Calu3 (cell line): ENCODE measurements at regions not wholly inside any gene's neighbourhood (a gene's known extent, or its start where the extent isn't known, plus 50 kb on each side); places are given as distances from the start of the nearest gene placed in this dataset.

Source experiments
- BruUV-seq: library from RNA; stranded (reverse); fragments of 400-500 nt; replicated peaks from 2 replicates; lab custom pipeline; 2021; lab: Mats Ljungman, UMichigan
- CTCF ChIA-PET: fragments of 300-600 bp; sonication (Branson Sonifier 250); formaldehyde crosslinking; loops from one replicate; lab custom pipeline; 2022; ENCODE audit warnings: antibody characterized with exemption; lab: Charles Lee
- DNase-seq: peaks from one replicate; pipeline ENCODE4 v3.0.0; 2022
- H3K27ac Mint-ChIP-seq: one replicate; pipeline ENCODE4 v1.8.0; 2022; ENCODE audit warnings: mixed read lengths; ENCODE audit not compliant: unreplicated experiment
- H3K27me3 Mint-ChIP-seq: one replicate; pipeline ENCODE4 v1.8.0; 2022; ENCODE audit warnings: mixed read lengths; ENCODE audit not compliant: unreplicated experiment
- H3K36me3 Mint-ChIP-seq: one replicate; pipeline ENCODE4 v1.8.0; 2022; ENCODE audit warnings: mild to moderate bottlenecking, moderate library complexity, mixed read lengths; ENCODE audit not compliant: insufficient read depth, unreplicated experiment
- H3K4me1 Mint-ChIP-seq: one replicate; pipeline ENCODE4 v1.8.0; 2022; ENCODE audit warnings: mild to moderate bottlenecking, low read depth, mixed read lengths; ENCODE audit not compliant: unreplicated experiment
- H3K4me3 Mint-ChIP-seq: one replicate; pipeline ENCODE4 v1.8.0; 2022; ENCODE audit warnings: mild to moderate bottlenecking, low read depth, moderate library complexity, mixed read lengths; ENCODE audit not compliant: unreplicated experiment
- H3K9me3 Mint-ChIP-seq: one replicate; pipeline ENCODE4 v1.8.0; 2022; ENCODE audit warnings: low read depth, mixed read lengths; ENCODE audit not compliant: unreplicated experiment
- intact Hi-C: fragments of 100-400 bp; cut with micrococcal nuclease; formaldehyde crosslinking; loops from one replicate; pipeline ENCODE4 v1.10.0; 2022; ENCODE audit not compliant: unreplicated experiment
- TF ChIP-seq, protein P1 (sequence below): fragments of 200-600 bp; IDR thresholded peaks from one replicate; pipeline ENCODE4 v1.8.0; 2022; ENCODE audit warnings: antibody characterized with exemption; ENCODE audit not compliant: unreplicated experiment

DNA sequence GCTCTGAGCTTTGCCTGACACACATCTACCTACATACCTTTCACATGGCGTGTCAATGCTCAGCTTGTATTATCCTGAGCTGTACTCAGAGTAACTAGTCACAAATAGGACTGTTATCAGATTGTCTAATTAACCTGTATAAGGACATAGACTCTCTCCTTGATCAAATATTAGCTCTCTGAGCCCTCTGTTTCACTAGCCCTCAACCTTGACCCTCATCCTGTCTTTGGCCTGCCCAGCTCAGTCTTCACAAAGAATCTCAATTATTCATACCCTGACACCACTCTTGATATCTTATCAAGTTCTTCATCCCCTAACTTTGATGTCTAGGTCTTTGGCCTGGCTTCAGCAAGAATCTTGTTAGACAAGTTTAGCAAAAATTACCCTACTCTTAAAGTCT, 320.7 kb upstream of the PCDH7 start:
- Mint-ChIP-seq H3K4me1 (no peaks in the 10 kb centered on the region), H3K9me3 (peaks cover 10% of the 10 kb centered on the region), H3K27me3 (no peaks in the 10 kb centered on the region), H3K27ac (no peak overlapping the region), H3K36me3 (no peaks in the 10 kb centered on the region), H3K4me3 (no peak overlapping the region)
- no TSS peak for BruUV-seq
- intact Hi-C loops, result no loop called here
- CTCF ChIA-PET, result no interaction called here
- no peak for DNase-seq
- TF ChIP-seq, protein P1, sequence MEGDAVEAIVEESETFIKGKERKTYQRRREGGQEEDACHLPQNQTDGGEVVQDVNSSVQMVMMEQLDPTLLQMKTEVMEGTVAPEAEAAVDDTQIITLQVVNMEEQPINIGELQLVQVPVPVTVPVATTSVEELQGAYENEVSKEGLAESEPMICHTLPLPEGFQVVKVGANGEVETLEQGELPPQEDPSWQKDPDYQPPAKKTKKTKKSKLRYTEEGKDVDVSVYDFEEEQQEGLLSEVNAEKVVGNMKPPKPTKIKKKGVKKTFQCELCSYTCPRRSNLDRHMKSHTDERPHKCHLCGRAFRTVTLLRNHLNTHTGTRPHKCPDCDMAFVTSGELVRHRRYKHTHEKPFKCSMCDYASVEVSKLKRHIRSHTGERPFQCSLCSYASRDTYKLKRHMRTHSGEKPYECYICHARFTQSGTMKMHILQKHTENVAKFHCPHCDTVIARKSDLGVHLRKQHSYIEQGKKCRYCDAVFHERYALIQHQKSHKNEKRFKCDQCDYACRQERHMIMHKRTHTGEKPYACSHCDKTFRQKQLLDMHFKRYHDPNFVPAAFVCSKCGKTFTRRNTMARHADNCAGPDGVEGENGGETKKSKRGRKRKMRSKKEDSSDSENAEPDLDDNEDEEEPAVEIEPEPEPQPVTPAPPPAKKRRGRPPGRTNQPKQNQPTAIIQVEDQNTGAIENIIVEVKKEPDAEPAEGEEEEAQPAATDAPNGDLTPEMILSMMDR, result no peak

DNA sequence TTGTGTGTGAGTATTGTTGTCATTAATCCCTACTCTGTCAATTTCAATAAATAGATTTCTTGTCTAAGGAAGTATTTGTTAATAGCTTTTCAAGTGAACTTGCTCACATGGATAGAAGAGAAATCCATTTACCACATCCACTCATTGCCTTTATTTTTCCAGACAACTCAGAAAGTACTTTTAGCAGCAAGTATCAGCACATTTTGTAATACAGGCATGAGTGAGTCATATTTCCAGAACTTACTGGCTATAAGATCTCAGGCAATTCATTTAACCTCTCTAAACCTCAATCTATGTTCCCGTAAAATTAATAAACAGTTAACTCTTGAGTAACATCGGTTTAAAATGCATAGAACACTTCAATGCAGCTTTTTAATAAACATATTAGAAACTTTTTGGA, 317.9 kb upstream of the PCDH7 start:
- Mint-ChIP-seq H3K27me3 (no peaks in the 10 kb centered on the region), H3K27ac (no peak overlapping the region), H3K36me3 (no peaks in the 10 kb centered on the region), H3K4me3 (no peak overlapping the region), H3K9me3 (peaks cover 3% of the 10 kb centered on the region), H3K4me1 (no peaks in the 10 kb centered on the region)
- no TSS peak for BruUV-seq
- TF ChIP-seq, protein P1, result no peak
- intact Hi-C loops, result no loop called here
- no peak for DNase-seq
- CTCF ChIA-PET, result no interaction called here

DNA sequence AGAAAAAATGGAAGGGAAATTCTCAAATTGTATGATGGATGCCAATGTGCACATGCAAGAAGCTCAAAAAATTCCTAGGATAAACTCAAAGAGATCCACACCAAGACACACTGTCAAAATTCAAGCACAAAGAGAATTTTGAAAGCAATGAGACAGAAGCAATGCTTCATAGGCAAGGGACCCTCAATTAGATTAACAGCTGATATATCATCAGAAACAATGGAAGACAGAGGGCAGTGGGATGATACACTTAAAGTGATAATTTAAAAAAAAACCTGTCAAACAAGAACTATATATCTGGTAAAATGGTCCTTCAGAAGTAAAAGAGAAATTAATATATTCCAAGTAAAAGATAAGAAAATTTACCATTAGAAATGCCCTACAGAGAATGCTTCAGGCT, 306.3 kb upstream of the PCDH7 start:
- H3K9me3 Mint-ChIP-seq, result peaks cover 13% of the 10 kb centered on the region
- no TSS peak for BruUV-seq
- no peaks in the 10 kb centered on the region for H3K4me1 Mint-ChIP-seq
- no peaks in the 10 kb centered on the region for H3K36me3 Mint-ChIP-seq
- H3K27ac Mint-ChIP-seq, result no peak overlapping the region
- TF ChIP-seq, protein P1, result no peak
- H3K4me3 Mint-ChIP-seq, result no peak overlapping the region
- intact Hi-C loops, result no loop called here
- CTCF ChIA-PET, result no interaction called here
- DNase-seq, result no peak
- H3K27me3 Mint-ChIP-seq, result no peaks in the 10 kb centered on the region

DNA sequence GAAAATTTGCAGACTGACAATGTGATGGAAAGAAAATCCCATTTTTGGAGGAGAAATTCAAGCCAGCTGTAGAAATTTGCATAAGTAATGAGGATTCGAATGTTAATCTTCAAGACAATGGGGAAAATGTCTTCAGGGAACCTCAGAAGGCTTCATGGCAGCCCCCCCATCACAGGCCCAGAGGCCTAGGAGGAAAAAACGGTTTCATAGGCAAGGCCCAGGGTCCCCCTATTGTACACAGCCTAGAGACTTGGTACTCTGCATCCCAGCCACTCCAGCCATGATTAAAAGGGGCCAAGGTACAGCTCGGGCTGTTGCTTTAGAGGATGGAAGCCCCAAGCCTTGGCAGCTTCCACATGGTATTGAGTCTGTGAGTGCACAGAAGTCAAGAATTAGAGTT, 303.6 kb upstream of the PCDH7 start:
- CTCF ChIA-PET, result no interaction called here
- peaks cover 10% of the 10 kb centered on the region for H3K9me3 Mint-ChIP-seq

More for the DNA sequence above, 303.6 kb upstream of the PCDH7 start:
- H3K27me3 Mint-ChIP-seq, result no peaks in the 10 kb centered on the region
- H3K4me1 Mint-ChIP-seq, result no peaks in the 10 kb centered on the region
- no TSS peak for BruUV-seq
- H3K4me3 Mint-ChIP-seq, result no peak overlapping the region
- TF ChIP-seq, protein P1, result no peak
- no peak overlapping the region for H3K27ac Mint-ChIP-seq
- no peak for DNase-seq
- intact Hi-C loops, result no loop called here
- H3K36me3 Mint-ChIP-seq, result no peaks in the 10 kb centered on the region
